ENCODE measurements at regions not wholly inside any gene's neighbourhood (a gene's known extent, or its start where the extent isn't known, plus 50 kb on each side); places are given as distances from the start of the nearest gene placed in this dataset.

- no peak overlapping the region for H3K4me3 ChIP-seq (ENCODE audit: low read depth, low read length)
- TF ChIP-seq MAX (IDR thresholded peaks at IDR 0.05; ENCODE audit: low read depth, low read length): no peak
- DNase-seq (ENCODE audit: low read depth): no peak
Observed at GRCh38 chr22:22830957-22831688, 56.5 kb upstream of the IGLL5 start.

- TF ChIP-seq CTCF (IDR thresholded peaks at IDR 0.05; ENCODE audit: low read depth, low read length): no peak
- TF ChIP-seq POLR2A (IDR thresholded peaks at IDR 0.05; ENCODE audit: extremely low read depth, insufficient read length): no peak
- TF ChIP-seq MYC (IDR thresholded peaks at IDR 0.05; ENCODE audit: low read depth, low read length): no peak
- no peak for TF ChIP-seq MAX (IDR thresholded peaks at IDR 0.05; ENCODE audit: low read depth, low read length)
- no peak for DNase-seq (ENCODE audit: low read depth)
- no peak overlapping the region for H3K4me3 ChIP-seq (ENCODE audit: low read depth, low read length)
Observed at GRCh38 chr22:22833059-22833458, 54.6 kb upstream of the IGLL5 start.

- TF ChIP-seq MAX (IDR thresholded peaks at IDR 0.05; ENCODE audit: low read depth, low read length) (no peak), CTCF (IDR thresholded peaks at IDR 0.05; ENCODE audit: low read depth, low read length) (no peak), MYC (IDR thresholded peaks at IDR 0.05; ENCODE audit: low read depth, low read length) (no peak), POLR2A (IDR thresholded peaks at IDR 0.05; ENCODE audit: extremely low read depth, insufficient read length) (no peak)
- no peak for DNase-seq (ENCODE audit: low read depth)
- no peak overlapping the region for H3K4me3 ChIP-seq (ENCODE audit: low read depth, low read length)
Observed at GRCh38 chr22:22833488-22833887, 54.1 kb upstream of the IGLL5 start.

DNA sequence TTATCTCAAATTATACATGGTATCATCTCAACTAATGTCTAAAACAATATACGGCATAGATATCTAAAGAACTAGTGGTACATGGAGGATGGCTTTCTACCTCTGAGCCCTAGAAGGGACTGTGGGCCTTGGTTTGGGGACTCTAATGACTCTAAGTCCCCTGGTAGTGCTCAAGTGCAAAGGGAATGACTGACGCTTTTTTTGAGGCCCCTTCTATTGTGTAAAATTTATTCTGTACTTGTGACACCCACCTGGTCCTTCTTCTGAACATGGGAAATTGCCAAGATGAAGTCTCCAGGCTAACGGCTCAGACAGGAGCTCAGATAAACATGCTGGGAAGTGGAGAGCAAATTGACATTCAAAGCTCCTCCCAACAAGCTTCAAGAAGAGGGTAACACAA, 53.4 kb upstream of the IGLL5 start:
- H3K4me3 ChIP-seq (ENCODE audit: low read depth, low read length): no peak overlapping the region
- no peak for TF ChIP-seq MYC (IDR thresholded peaks at IDR 0.05; ENCODE audit: low read depth, low read length)
- TF ChIP-seq MAX (IDR thresholded peaks at IDR 0.05; ENCODE audit: low read depth, low read length): no peak
- no peak for TF ChIP-seq POLR2A (IDR thresholded peaks at IDR 0.05; ENCODE audit: extremely low read depth, insufficient read length)
- TF ChIP-seq CTCF (IDR thresholded peaks at IDR 0.05; ENCODE audit: low read depth, low read length): no peak
- DNase-seq (ENCODE audit: low read depth): no peak

GRCh38 chr22:22834783-22835182, 52.8 kb upstream of the IGLL5 start:
- no peak overlapping the region for H3K4me3 ChIP-seq (ENCODE audit: low read depth, low read length)
- TF ChIP-seq CTCF (IDR thresholded peaks at IDR 0.05; ENCODE audit: low read depth, low read length) (no peak), MYC (IDR thresholded peaks at IDR 0.05; ENCODE audit: low read depth, low read length) (no peak), POLR2A (IDR thresholded peaks at IDR 0.05; ENCODE audit: extremely low read depth, insufficient read length) (no peak), MAX (IDR thresholded peaks at IDR 0.05; ENCODE audit: low read depth, low read length) (no peak)
- DNase-seq (ENCODE audit: low read depth): no peak

GRCh38 chr22:22835242-22835641, 52.4 kb upstream of the IGLL5 start:
- DNase-seq (ENCODE audit: low read depth): no peak
- H3K4me3 ChIP-seq (ENCODE audit: low read depth, low read length): no peak overlapping the region
- no peak for TF ChIP-seq POLR2A (IDR thresholded peaks at IDR 0.05; ENCODE audit: extremely low read depth, insufficient read length)
- no peak for TF ChIP-seq MYC (IDR thresholded peaks at IDR 0.05; ENCODE audit: low read depth, low read length)
- no peak for TF ChIP-seq MAX (IDR thresholded peaks at IDR 0.05; ENCODE audit: low read depth, low read length)
- TF ChIP-seq CTCF (IDR thresholded peaks at IDR 0.05; ENCODE audit: low read depth, low read length): no peak
